ENCODE measurements at regions not wholly inside any gene's neighbourhood (a gene's known extent, or its start where the extent isn't known, plus 50 kb on each side); places are given as distances from the start of the nearest gene placed in this dataset.

- Mint-ChIP-seq H3K9me3 (no peaks in the 10 kb centered on the region), H3K4me1 (no peaks in the 10 kb centered on the region), H3K27ac (0 out of 7 replicates have a peak overlapping the region, but pooled peaks of 1 of the 3 experiments have one; percentile 32), H3K27me3 (ENCODE audit: low read depth) (no peaks in the 10 kb centered on the region), H3K36me3 (ENCODE audit: insufficient read depth in 1 of 3, low read depth in 3 of 3) (no peaks in the 10 kb centered on the region), H3K4me3 (no peak overlapping the region)
- Histone ChIP-seq H3K9me3 (ENCODE audit: control insufficient read depth, low read depth, low read length) (no peaks in the 10 kb centered on the region), H3K18ac (ENCODE audit: insufficient read length, low read depth, low read length) (no peak overlapping the region), H3K23ac (ENCODE audit: insufficient read length, low read depth, low read length) (no peak overlapping the region), H3K79me2 (ENCODE audit: insufficient read depth, low read length) (no peaks in the 10 kb centered on the region), H4K20me1 (ENCODE audit: control insufficient read depth, insufficient read depth, insufficient read length) (no peaks in the 10 kb centered on the region), H3K23me2 (ENCODE audit: insufficient read length, low read depth, low read length, poor library complexity, severe bottlenecking) (no peaks in the 10 kb centered on the region), H3K4me1 (ENCODE audit: insufficient read depth, low read length) (no peaks in the 10 kb centered on the region), H4K5ac (ENCODE audit: insufficient read length, low read depth, low read length) (no peak overlapping the region), H3K14ac (ENCODE audit: insufficient read depth, low read length) (no peak overlapping the region), H3T11ph (ENCODE audit: low read length) (no peak overlapping the region), H2BK5ac (ENCODE audit: insufficient read length, low read length) (no peak overlapping the region), H2BK20ac (ENCODE audit: low read depth, low read length, poor library complexity, severe bottlenecking) (no peak overlapping the region), H2AFZ (ENCODE audit: low read length) (no peak overlapping the region), H3K27ac (ENCODE audit: insufficient read length, low read depth, low read length) (no peak overlapping the region), H3K4ac (ENCODE audit: low read depth, low read length) (no peak overlapping the region), H3K27me3 (ENCODE audit: insufficient read depth, low read length) (no peaks in the 10 kb centered on the region), H3K9ac (ENCODE audit: extremely low read depth, insufficient read length, low read length) (no peak overlapping the region), H4K91ac (ENCODE audit: insufficient read length, low read depth, low read length) (no peak overlapping the region), H2AK5ac (ENCODE audit: insufficient read length, low read length) (no peak overlapping the region), H4K8ac (replicated peaks; ENCODE audit: insufficient read length, low read depth, low read length) (no peak overlapping the region), H3K4me2 (ENCODE audit: insufficient read depth, insufficient read length, low read length) (no peak overlapping the region), H2BK15ac (ENCODE audit: low read depth, low read length) (no peak overlapping the region), H2BK120ac (ENCODE audit: low read depth, low read length, poor library complexity, severe bottlenecking) (no peak overlapping the region), H2BK12ac (ENCODE audit: insufficient read length, low read depth, low read length) (no peak overlapping the region), H3K56ac (ENCODE audit: insufficient read length, low read depth, low read length) (no peak overlapping the region), H3K79me1 (ENCODE audit: insufficient read depth, low read depth, low read length, poor library complexity, severe bottlenecking) (no peaks in the 10 kb centered on the region)
- no peak for DNase-seq
- no CpG with 5 or more reads among the region's 6 CpGs for WGBS (ENCODE audit: extremely low coverage, insufficient read length, low lambda C conversion rate)
- TF ChIP-seq CTCF (conservative IDR thresholded peaks at IDR 0.05): no peak
These were observed 103.9 kb upstream of the PAQR3 start for GRCh38 chr4:79043138-79043537.

All from H9 (cell line).